ENCODE measurements at regions not wholly inside any gene's neighbourhood (a gene's known extent, or its start where the extent isn't known, plus 50 kb on each side); places are given as distances from the start of the nearest gene placed in this dataset.
A peak's percentile ranks its signal among the peaks of the same experiment; 100 is the strongest.

DNA sequence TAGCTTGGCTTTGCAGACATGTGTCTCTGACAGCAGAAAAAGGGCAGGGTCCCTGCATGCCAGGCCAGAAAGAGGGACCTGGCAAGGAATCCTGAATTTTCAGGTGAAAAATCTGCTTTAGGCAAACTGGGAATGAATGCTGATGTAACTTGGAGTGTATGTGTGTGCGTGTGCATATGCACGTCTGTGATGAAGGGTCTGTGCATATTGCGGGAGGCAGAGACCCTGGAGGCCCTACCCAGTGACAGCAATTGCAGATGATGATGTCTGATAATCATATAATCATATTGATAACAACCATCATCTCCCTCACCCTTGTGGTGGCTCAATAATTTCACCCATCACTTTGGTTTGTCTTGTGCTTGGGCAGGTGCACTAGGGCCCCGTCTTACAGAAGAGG, 80.7 kb upstream of the SDK2 start:
- no peak for DNase-seq

DNA sequence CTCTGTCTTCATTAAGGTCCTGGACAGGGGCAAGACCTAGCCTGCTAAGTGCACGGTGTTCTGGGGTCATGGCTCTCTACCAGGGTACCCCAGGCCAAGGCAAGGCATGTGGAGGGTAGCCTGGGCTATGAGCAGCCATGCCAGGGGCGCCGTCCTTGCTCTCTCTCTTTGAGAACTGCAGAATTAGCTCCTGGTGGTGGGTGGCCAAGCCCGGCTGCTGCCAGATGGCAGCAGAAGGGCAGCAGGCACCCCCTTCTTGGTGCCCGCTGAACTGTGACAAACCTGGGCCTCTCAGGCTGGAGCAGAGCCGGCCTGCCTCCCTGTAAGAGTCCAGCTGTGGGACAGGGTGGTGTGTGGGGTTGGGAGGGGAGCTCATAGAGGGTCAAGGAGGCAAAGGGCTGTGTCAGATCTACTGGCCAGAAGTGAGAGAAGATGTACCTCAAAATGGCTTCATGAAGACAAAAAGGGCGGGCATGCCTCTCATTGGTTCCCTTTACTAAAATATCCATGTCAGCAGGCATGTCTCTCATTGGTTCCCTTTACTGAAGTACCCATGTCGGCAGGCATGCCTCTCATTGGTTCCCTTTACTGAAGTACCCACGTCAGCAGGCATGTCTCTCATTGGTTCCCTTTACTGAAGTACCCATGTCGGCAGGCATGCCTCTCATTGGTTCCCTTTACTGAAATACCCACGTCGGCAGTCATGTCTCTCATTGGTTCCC, 81.7 kb upstream of the SDK2 start:
- DNase-seq = no peak

DNA sequence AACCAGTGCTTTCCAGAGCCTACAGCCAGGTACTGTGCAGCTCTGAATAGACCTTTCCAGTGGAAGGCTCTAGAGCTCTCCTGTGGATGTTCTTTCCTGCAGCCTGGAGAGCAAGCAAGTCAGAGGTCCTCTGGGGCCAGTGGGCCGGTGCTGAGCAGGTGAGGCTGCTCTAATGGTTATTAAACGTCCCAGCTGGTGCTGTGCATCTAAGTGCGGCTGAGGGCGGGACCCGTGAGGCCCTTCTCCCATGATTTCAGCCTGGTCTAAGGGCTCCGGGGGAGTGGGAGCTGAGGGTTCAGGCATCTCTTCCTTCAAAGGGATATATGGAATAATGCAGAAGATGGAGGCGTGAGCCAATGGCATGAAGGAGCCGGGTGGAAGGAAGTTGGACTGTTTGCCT, 83.7 kb upstream of the SDK2 start:
- no peak for DNase-seq

DNA sequence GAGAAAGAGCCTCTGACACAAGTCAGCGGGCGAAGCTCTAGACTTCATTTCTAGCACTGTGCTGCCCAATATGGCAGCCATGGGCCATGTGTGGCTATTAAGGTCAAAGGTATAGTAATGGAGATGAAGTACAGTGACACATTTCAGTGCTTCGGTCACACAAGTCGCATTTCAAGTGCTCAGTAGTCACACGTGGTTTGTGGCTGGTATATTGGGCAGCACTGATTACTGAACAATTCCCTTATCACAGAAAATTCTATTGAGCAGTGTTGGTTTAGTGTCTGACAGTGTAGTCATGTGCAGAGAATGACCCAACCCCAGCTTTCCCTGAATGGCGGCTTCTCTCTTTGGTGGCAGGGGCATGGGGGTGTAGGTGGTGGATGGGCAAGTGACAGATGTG, 84.9 kb upstream of the SDK2 start:
- no peak for DNase-seq

DNA sequence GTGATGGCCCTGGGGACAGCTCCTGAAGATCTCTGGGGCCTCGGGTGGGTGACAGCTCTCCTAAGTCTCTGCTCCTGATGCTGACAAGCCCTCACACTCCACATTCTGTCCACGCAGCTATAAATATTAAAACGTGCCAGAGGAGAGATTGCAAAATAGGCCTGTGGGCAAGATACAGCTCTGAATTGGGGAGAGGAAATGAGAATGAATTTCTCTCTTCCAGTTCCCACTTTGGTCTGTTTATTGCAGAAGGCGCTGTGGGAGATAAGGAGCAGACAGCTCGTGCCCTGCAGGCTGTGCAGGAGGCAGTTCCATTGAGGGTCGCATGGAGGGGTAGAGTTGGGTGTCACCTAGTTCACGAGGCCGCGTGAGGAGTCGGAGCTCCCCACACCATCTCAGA, 87.5 kb upstream of the SDK2 start:
- no peak for DNase-seq

DNA sequence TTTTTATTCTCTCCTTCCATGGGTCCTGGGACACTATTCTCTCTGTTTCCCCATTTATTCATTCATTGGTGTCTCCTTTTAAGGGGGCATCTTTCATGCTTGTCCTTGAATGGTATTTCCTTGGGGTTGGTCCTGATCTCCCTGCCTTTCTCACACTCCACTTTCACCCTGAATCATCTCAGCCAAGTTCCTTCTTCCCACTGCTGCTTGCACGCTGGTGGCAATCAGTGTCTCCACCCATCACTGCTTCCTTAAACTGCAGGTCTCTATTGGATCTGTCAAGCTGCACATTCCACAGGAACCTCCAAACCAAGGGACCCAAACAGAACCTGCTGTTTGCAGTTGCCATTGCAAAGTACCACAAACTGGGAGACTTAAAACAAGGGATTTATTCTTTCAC, 89.3 kb upstream of the SDK2 start:
- DNase-seq = no peak

DNA sequence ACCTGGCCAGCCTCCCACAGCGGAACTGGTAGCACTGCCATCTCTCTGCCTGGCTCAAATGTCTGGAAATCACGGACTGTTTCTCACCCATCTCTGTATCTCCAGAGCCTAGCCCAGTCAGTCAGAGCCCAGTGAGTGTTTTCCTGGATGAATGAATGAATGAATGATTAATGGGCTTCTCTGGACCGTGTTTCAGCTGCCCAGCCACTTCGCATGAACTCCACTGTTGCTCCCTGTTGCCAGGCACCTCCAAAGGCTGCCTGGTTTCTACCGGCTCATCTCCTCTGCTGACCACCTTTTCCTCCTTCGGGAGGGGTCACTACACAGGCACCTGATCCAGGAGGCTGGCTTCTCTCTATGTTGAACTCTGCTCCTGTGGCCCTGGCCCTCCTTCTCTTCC, 91.0 kb upstream of the SDK2 start:
- no peak for DNase-seq

DNA sequence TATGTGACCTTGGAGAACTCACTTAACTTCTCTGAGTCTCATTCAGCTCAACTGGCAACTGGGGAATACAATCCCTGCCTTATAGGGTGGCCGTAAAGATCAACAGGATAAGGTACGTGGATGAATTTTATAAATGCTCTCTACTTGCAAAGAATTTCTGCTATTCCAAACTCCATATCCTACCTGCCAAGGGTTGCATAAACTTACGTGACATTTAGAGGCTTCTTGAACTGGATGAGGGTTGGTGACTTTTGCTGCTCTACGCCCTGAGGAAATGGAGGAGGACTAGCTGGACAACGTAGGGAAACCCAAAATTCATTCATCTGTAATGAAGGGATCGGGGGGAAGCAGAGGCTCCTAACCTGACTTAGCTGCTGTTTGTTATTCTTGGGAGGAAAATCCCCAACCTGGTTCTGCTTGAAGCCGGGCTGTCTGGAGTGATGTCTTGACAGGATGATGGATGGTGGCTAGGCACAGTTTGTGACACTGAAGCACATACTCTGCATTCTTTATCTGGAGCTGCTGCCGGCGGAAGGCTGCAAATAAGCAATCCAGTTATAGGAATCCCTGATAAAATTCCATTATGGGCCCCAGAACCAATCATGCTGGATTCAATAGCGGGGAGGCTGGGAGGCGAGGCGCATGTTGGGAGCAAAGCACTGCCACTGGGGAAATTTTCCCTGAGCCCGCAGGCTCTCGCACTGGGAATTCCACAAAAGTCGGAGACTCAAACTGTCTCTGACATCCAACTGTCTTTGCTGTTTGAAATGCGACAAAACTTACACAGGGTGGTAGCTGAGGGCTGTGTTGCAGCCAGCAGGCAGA, 94.7 kb upstream of the SDK2 start:
- DNase-seq = peak in 1 of 3 experiments; percentile 8

DNA sequence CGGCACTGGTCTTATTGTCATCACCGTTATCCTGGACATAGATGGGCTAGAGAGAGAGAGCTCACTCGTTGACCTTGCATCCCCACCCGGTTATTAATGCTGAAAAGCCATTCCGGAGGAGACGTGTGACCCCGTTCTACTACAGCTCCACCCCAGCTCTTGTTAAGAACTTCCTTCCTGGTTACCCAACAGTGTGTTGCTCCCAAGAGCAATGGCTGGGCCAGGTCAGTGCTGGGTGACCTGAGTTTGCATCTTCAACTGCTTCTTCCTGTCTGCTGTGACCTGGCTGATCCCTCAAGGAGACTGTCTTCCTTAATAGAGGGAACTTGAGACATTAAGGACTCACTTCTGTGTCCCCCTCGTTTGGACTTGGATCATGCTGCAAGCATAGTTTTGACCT, 96.1 kb upstream of the SDK2 start:
- no peak for DNase-seq

DNA sequence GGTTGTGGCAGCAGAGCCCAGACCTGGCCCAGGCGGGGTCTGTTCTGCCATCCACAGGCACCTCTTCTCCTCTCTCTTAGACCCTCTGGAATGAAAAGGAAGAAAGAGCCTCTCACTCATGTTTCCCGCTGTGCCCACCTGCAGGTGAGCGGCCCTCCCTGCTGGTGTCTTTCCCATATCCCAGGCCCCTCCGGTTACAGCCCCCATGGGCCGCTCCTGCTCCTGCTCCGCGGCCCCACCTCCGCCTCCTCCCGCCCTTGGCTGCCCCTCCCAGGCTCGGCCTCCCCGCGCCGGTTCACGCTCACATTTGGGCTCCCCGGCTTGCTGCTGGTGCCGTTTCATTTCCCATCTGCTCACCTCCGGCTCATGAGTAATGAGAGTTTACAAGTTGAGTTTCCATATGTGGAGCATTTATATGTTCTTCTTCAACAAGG, 98.7 kb upstream of the SDK2 start:
- DNase-seq = no peak

DNA sequence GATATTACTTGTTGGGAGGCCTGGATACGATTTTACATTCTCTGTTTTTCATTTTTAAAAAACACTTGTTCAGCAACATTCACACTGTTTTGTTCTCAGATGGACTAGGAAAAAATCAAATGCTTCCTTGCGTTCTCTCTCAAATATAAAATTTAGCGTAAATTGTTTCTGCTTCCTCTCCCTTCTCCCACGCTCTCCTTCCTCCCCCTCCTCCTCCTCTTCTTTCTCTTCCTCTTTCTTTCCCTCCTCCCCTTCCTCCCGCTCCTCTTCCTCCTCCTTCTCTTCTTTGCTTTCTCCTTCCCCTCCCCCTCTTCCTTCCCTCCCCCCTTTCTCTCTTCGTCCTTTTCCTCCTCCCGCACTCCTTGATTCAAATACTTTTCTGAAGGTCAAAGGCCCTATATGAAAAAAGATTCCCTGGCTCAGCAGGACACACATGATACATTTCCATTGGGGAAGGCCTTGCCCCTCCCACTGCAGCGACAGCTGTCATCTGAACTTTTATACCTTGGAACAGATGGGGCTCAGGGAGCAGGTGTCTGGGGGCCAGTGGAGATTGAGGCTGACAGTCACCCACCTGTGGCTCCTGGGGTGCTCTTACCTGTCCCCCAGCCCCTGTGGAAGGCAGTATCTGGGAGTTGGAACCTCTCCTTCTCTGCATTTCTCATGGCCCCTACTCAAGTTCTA, 99.4 kb upstream of the SDK2 start:
- DNase-seq = peak in 1 of 3 experiments; percentile 14

DNA sequence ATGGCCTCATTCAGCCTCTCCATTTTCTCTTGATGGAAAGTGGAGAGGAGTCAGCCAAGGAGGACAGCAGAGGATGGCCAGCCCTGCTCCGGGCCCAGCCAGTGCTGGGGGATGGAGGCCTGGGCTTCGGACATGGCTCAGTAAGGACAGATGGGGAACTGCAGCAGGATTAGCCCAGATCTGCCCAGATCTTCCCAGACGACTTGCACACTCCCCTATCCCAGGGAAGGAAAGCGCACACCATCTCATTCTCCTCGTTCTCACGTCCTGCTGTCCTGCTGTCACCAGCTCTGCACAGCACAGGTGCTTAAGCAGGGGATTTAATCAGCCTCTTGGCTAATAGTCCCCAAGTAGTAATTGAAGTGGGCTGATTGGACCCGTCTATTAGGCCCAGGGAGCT, 100.2 kb upstream of the SDK2 start:
- DNase-seq = peak in 2 of 3 experiments; percentile 24 to 61

DNA sequence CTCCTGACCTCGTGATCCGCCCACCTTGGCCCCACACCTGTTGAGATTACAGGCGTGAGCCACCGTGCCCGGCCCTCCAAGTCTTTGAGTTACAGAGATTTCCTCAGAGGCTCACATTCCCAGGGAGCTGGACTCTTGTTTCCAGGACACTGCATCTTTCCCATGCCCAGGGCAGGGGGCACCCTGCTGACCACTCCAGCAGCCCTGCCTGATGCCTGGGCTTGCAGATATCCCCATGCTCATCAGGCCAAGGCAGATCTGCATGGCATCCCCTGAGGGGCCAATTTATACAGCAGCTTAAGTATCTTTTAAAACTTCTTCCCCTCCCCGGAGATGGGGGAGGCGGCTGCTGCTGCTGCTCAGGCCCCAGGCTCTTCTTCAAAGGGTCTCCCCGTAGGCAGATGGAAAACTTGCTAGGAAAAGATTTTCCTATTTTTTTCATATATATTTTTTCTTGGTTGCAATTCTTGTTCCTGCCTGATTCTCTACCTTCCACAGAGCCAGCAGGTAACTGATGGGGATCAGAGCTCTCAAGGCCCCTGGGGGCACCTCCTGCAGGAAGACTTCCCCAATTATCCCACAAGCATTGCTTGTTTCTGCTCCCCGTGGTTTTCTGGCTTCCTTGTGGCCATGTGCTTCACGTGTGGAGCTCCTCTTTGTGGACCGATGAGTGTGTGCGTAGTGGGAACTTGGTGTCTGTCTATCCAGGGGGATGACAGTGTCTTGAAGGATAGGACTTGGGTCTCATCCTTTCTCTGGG, 102.2 kb upstream of the SDK2 start:
- DNase-seq = peak in 2 of 3 experiments; percentile 42 to 62

DNA sequence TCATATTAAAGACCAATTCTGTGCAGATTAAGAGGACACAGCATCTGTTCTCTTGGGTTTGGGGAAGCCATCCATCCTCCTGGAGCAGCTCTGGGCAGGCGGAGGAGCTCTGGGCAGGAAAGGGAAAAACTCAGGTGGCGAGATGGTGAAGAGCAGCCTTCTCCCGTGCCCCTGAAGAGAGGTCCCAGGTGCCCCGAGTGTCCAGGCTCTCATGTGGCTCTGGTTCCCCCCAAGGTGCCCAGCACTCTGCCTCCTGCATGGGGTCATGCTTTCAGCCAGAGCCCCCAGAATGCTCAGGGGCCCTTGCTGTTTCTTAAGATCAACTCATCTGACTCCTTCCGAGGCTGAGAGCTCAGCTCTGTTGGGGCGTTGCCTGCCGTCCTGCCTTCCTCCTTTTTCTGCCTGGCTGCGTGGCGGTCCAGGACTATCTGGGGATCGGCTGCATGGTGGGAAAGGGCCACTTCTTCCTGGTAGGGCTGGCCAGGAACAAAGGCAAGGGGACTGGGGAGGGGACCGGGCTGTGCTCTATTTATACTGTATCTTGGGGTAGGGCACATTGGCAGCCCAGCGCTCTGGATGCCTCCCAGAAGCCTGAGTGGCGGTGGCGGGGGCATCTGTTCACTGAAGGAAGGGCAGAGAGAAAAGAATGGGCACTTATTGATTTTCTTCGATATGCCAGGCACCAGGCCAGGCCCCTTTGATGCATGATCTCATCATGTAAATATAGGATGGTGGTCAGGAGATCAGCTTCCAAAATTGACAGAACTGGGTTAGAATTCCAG, 103.2 kb upstream of the SDK2 start:
- DNase-seq = peak in 2 of 3 experiments; percentile 58 to 77

DNA sequence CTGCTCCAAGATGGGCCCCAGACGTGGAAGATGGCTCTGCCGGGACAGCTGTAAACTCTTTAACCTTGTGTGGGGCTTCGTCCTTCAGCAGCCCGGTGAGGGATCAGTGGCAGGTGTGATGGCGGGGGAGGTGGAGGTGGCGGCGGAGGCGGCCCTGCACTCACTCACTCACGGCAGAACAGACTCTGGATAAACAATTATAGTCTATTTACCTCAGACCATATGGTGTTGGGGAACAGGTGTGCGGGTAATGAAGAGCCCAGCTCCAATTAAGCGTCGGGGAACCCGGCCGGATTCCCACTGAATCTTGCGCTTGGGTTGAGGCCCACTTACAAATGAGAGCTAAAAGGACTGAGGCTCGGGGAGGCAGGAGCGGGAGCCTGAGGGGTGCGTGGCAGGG, 104.3 kb upstream of the SDK2 start:
- DNase-seq = peak; percentile 64 to 97 (median 90)

DNA sequence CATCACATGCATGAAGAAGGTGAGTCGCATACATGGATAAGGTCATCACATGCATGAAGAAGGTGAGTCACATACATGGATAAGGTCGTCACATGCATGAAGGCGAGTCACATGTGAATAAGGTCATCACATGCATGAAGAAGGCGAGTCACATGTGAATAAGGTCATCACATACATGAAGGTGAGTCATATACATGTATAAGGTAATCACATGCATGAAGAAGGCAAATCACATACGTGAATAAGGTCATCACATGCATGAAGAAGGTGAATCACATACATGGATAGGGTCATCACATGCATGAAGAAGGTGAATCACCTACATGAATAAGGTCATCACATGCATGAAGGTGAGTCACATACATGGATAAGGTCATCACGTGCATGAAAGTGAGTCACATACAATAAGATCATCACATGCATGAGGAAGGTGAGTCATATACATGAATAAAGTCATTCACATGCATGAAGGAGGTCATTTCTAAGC, 105.1 kb upstream of the SDK2 start:
- DNase-seq = peak in 1 of 3 experiments; percentile 50

DNA sequence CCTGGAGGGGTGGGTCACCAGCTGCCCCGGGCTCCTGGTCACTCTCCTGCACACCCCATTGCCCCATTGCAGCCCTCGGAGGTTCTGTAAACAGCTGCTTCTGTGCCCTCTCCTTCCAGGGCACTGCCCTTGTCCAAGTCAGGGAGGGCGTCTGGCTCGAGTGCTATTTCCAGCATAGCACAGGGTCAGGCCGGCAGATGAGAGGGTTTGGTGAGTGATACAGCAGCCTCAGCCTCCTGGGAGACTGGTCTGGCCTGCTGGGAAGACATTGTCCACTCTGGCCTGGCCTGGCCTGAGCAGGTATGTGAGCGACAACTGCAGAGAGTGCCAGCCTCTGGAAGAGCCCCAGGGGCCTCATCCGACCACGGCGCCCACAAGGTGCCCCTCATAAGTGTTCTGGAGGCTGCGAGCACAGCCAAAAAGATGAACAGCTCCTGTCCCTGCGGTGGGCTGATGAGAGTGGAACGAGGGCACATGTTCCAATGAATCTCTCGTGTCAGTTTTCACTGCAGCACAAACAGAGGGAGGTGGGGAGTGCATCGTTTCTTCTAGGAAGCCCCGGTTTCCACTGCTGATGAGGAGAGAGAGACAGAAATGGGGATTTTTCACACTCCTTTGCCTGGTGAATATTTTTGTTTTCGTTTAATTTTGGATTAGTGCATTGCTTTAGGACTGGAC, 105.8 kb upstream of the SDK2 start:
- no peak for DNase-seq

DNA sequence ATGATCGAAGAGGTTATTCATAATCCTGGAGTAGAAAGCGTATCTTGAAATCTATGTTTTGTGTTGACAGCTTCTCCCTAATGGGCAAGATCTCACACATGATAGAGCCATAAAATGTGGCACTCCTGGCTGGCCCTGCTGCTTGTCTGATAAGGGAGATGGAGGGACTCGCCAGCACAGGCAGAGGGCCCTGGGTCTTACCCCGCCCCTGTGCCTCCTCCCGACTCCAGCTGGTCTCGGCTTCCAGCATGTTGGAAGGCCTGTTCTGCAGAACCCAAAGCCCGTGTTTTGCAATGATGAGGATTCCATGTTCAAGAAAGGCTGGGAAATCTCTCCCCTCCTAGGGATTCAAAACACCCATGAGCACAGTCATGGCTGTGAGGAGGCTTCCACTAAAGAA, 106.7 kb upstream of the SDK2 start:
- peak in 2 of 3 experiments; percentile 7 to 47 for DNase-seq

DNA sequence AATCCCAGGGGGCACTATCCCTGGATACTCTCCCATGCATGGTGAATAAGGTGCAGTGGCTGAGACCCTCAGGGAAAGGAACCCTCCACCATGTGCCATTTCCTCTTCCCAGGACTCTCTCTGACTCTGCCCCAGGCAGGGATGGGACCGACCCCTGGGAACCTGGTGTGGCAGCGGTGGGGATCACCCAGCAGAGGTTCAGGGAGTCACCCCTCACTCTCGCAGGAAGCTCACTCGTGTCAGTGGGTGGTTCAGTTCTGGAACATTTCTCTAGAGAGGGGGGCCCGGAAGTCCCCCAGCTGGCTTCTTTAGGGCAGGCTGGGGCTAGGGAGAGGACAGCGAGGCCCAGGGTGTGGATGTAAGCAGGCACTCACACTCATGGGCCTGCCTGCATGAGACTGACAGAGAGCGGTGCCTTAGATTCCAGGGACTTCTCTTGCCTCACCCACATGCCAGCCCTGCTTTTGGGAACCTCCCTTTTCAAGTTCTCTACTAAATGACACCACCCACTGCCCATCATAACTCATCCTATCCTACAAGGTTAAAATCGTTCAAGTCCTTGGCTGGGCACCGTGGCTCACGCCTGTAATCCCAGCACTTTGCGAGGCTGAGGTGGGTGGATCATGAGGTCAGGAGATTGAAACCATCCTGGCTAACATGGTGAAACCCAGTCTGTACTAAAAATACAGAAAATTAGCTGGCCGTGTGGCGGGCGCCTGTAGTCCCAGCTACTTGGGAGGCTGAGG, 109.7 kb upstream of the SDK2 start:
- no peak for DNase-seq

DNA sequence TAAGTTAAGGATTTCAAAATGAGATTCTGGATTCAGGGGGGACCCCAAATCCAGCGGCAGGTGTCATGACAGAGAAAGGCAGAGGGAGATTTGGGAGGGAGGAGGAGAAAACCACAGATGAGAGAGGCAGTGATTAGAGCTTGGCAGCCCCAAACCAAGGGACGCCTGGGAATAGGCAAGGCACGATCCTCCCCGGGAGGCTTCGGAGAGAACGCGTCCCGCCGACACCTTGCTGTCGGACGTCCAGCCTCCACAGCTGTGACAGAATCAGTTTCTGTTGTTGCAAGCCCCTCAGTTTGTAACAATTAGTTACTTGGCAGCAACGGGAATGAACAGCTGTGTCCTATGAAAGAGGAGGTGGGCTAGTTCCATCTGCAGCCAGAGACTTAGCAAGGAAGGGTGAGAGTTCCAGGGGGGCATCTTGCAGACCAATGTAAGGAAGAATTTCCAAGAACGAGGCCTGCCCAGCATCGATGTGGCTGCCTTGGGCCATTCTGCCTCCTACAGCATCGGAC, 110.7 kb upstream of the SDK2 start:
- no peak for DNase-seq
